Mesenchymal stem cell (in vitro differentiated cells and primary cell): ENCODE measurements at regions not wholly inside any gene's neighbourhood (a gene's known extent, or its start where the extent isn't known, plus 50 kb on each side); places are given as distances from the start of the nearest gene placed in this dataset.

ENCODE experiments used
- DNase-seq: peaks from one replicate; pipeline ENCODE4 v3.0.0-alpha.2; 2013
- H2AFZ ChIP-seq: one replicate; pipeline ENCODE4 v1.6.1; 2013; ENCODE audit warnings: low read depth, mild to moderate bottlenecking, control low read depth, inconsistent platforms, low read length, moderate library complexity
- H2AK5ac ChIP-seq: 2 replicates; pipeline ENCODE4 v1.6.1; 2013; ENCODE audit warnings: low read length, moderate library complexity, mild to moderate bottlenecking, inconsistent platforms; ENCODE audit not compliant: severe bottlenecking
- H2BK120ac ChIP-seq: one replicate; pipeline ENCODE4 v1.6.1; 2013; ENCODE audit warnings: low read depth, mild to moderate bottlenecking, inconsistent platforms, low read length, moderate library complexity
- H2BK12ac ChIP-seq, 2 experiments: one replicate each; pipeline ENCODE4 v1.6.1; 2013; ENCODE audit warnings: inconsistent platforms in 2 of 2, low read length in 2 of 2, mild to moderate bottlenecking in 2 of 2, moderate library complexity in 2 of 2, control low read depth in 1 of 2
- H2BK15ac ChIP-seq: one replicate; pipeline ENCODE4 v1.6.1; 2013; ENCODE audit warnings: mild to moderate bottlenecking, low read depth, inconsistent platforms; ENCODE audit not compliant: poor library complexity, severe bottlenecking
- H2BK5ac ChIP-seq: 2 replicates; pipeline ENCODE4 v1.6.1; 2013; ENCODE audit warnings: low read depth, mild to moderate bottlenecking, low read length, control low read depth, inconsistent platforms; ENCODE audit not compliant: poor library complexity, severe bottlenecking
- H3K14ac ChIP-seq, 2 experiments: one replicate each; pipeline ENCODE4 v1.6.1; 2013; ENCODE audit warnings: inconsistent platforms in 2 of 2, low read length in 2 of 2, control low read depth in 1 of 2, mild to moderate bottlenecking in 1 of 2, moderate library complexity in 1 of 2
- H3K18ac ChIP-seq, 2 experiments: one replicate each; pipeline ENCODE4 v1.6.1; 2013; ENCODE audit warnings: inconsistent platforms in 2 of 2, low read length in 2 of 2, control low read depth in 1 of 2, low read depth in 1 of 2, mild to moderate bottlenecking in 1 of 2
- H3K23ac ChIP-seq, 2 experiments: one replicate each; pipeline ENCODE4 v1.6.1; 2013; ENCODE audit warnings: inconsistent platforms in 2 of 2, low read length in 2 of 2, mild to moderate bottlenecking in 2 of 2, moderate library complexity in 2 of 2, control low read depth in 1 of 2
- H3K27ac ChIP-seq: 2 replicates; pipeline ENCODE4 v1.5.1; 2013; ENCODE audit warnings: mild to moderate bottlenecking, moderate library complexity, low read length, control low read depth, inconsistent platforms; ENCODE audit not compliant: poor library complexity, severe bottlenecking
- H3K27me3 ChIP-seq, 2 experiments: 2 replicates each; pipeline versions ENCODE4 v1.6.1 to v1.7.0; 2013; ENCODE audit warnings: low read length in 2 of 2, mild to moderate bottlenecking in 2 of 2, moderate library complexity in 2 of 2, control low read depth in 1 of 2, inconsistent platforms in 1 of 2; ENCODE audit not compliant: control insufficient read depth in 1 of 2, insufficient read depth in 1 of 2
- H3K36me3 ChIP-seq, 2 experiments: 2 replicates each; pipeline versions ENCODE4 v1.6.1 to v1.7.0; 2013; ENCODE audit warnings: low read length in 2 of 2, control low read depth in 1 of 2, inconsistent platforms in 1 of 2, low read depth in 1 of 2, mild to moderate bottlenecking in 1 of 2; ENCODE audit not compliant: insufficient read depth in 2 of 2, control insufficient read depth in 1 of 2
- H3K4ac ChIP-seq, 2 experiments: one replicate each; pipeline ENCODE4 v1.6.1; 2013; ENCODE audit warnings: inconsistent platforms in 2 of 2, low read length in 2 of 2, mild to moderate bottlenecking in 2 of 2, moderate library complexity in 2 of 2, control low read depth in 1 of 2, low read depth in 1 of 2
- H3K4me1 ChIP-seq: 2 replicates; pipeline ENCODE4 v1.6.1; 2013; ENCODE audit warnings: low read depth, low read length, control low read depth; ENCODE audit not compliant: control insufficient read depth, insufficient read depth
- H3K4me2 ChIP-seq: 2 replicates; pipeline ENCODE4 v1.6.1; 2013; ENCODE audit warnings: low read length, mild to moderate bottlenecking, inconsistent platforms; ENCODE audit not compliant: poor library complexity, severe bottlenecking
- H3K4me3 ChIP-seq, 2 experiments: 2 replicates each; pipeline versions ENCODE4 v1.5.1 to v1.7.0; 2013; ENCODE audit warnings: low read length in 2 of 2, mild to moderate bottlenecking in 2 of 2, control low read depth in 1 of 2, low read depth in 1 of 2; ENCODE audit not compliant: insufficient read depth in 1 of 2
- H3K79me1 ChIP-seq: replicated peaks from 2 replicates; pipeline ENCODE4 v1.6.1; 2013; ENCODE audit warnings: mild to moderate bottlenecking, control low read depth, low read length, inconsistent platforms; ENCODE audit not compliant: poor library complexity, severe bottlenecking
- H3K9ac ChIP-seq: 2 replicates; pipeline ENCODE4 v1.7.0; 2013; ENCODE audit warnings: mild to moderate bottlenecking, low read length, moderate library complexity
- H3K9me3 ChIP-seq: 2 replicates; pipeline ENCODE4 v1.7.0; 2013; ENCODE audit warnings: mild to moderate bottlenecking, low read length; ENCODE audit not compliant: control insufficient read depth
- H4K8ac ChIP-seq: one replicate; pipeline ENCODE4 v1.6.1; 2013; ENCODE audit warnings: inconsistent platforms, mild to moderate bottlenecking, low read length, moderate library complexity
- H4K91ac ChIP-seq: one replicate; pipeline ENCODE4 v1.6.1; 2013; ENCODE audit warnings: mild to moderate bottlenecking, low read length, inconsistent platforms
- WGBS: methylation state at CpG from one replicate; pipeline ENCODE4 v1.1.7; 2013; ENCODE audit warnings: mixed read lengths; 5-methylcytosine and 5-hydroxymethylcytosine counted together

GRCh38 chr5:56339732-56340131 is 106.6 kb upstream of the ANKRD55 start:
- Histone ChIP-seq H2AFZ (no peak overlapping the region), H3K27ac (no peak overlapping the region), H2AK5ac (peak overlapping the region; percentile 51), H2BK12ac (peak overlapping the region in 1 of 2 experiments; percentile 35), H3K27me3 (no peaks in the 10 kb centered on the region), H3K18ac (peak overlapping the region in 1 of 2 experiments; percentile 37), H2BK5ac (no peak overlapping the region), H3K4me3 (no peak overlapping the region), H3K4ac (no peak overlapping the region), H3K36me3 (no peaks in the 10 kb centered on the region), H3K4me1 (no peaks in the 10 kb centered on the region), H2BK15ac (peak overlapping the region; percentile 17), H3K23ac (no peak overlapping the region), H3K4me2 (no peak overlapping the region), H3K9me3 (peaks cover 9% of the 10 kb centered on the region), H3K9ac (no peak overlapping the region), H4K8ac (no peak overlapping the region), H4K91ac (no peak overlapping the region), H3K79me1 (no peaks in the 10 kb centered on the region), H3K14ac (no peak overlapping the region), H2BK120ac (no peak overlapping the region)
- DNase-seq, result peak; percentile 30
- 87% methylated on average over 4 of the region's 4 CpGs for WGBS

GRCh38 chr5:56337715-56338319 is 104.7 kb upstream of the ANKRD55 start:
- Histone ChIP-seq H3K18ac (peak overlapping the region; percentile 24 to 56), H3K4me1 (no peaks in the 10 kb centered on the region), H3K14ac (no peak overlapping the region), H2BK120ac (no peak overlapping the region), H3K4me2 (no peak overlapping the region), H3K23ac (no peak overlapping the region), H2AK5ac (no peak overlapping the region), H3K36me3 (no peaks in the 10 kb centered on the region), H2BK15ac (no peak overlapping the region), H4K8ac (no peak overlapping the region), H3K9ac (no peak overlapping the region), H3K79me1 (no peaks in the 10 kb centered on the region), H4K91ac (no peak overlapping the region), H3K27me3 (no peaks in the 10 kb centered on the region), H3K27ac (no peak overlapping the region), H2BK12ac (no peak overlapping the region), H3K4ac (peak overlapping the region in 1 of 2 experiments; percentile 41), H2BK5ac (no peak overlapping the region), H3K9me3 (peaks cover 9% of the 10 kb centered on the region), H3K4me3 (no peak overlapping the region), H2AFZ (no peak overlapping the region)
- 92% methylated on average over 4 of the region's 5 CpGs for WGBS
- DNase-seq, result peak; percentile 48

GRCh38 chr5:56335212-56335611 is 102.1 kb upstream of the ANKRD55 start:
- Histone ChIP-seq H2AFZ (no peak overlapping the region), H3K79me1 (no peaks in the 10 kb centered on the region)

GRCh38 chr5:56330806-56331205 is 97.7 kb upstream of the ANKRD55 start:
- peak overlapping the region; percentile 28 to 34 for H3K18ac ChIP-seq
- no peaks in the 10 kb centered on the region for H3K79me1 ChIP-seq
- no peaks in the 10 kb centered on the region for H3K36me3 ChIP-seq
- H3K4me3 ChIP-seq, result no peak overlapping the region
- H3K23ac ChIP-seq, result no peak overlapping the region
- H3K27ac ChIP-seq, result no peak overlapping the region
- H3K27me3 ChIP-seq, result no peaks in the 10 kb centered on the region
- no peak overlapping the region for H3K4me2 ChIP-seq
- H2BK120ac ChIP-seq, result no peak overlapping the region
- H2AK5ac ChIP-seq, result no peak overlapping the region
- H3K4me1 ChIP-seq, result peaks cover 4% of the 10 kb centered on the region
- H3K4ac ChIP-seq, result no peak overlapping the region
- H3K14ac ChIP-seq, result no peak overlapping the region
- WGBS, result 60% methylated on average over 1 of the region's 1 CpG
- H4K8ac ChIP-seq, result peak overlapping the region; percentile 8
- no peak for DNase-seq
- peak overlapping the region in 1 of 2 experiments; percentile 51 for H2BK12ac ChIP-seq
- H2AFZ ChIP-seq, result no peak overlapping the region
- H4K91ac ChIP-seq, result peak overlapping the region; percentile 19
- H3K9ac ChIP-seq, result no peak overlapping the region
- no peak overlapping the region for H2BK15ac ChIP-seq
- H2BK5ac ChIP-seq, result no peak overlapping the region
- peaks cover 9% of the 10 kb centered on the region for H3K9me3 ChIP-seq

More at GRCh38 chr5:56335212-56335611, 102.1 kb upstream of the ANKRD55 start:
- Histone ChIP-seq H4K91ac (no peak overlapping the region), H3K9ac (no peak overlapping the region), H4K8ac (no peak overlapping the region), H2BK5ac (no peak overlapping the region), H3K14ac (peak overlapping the region in 1 of 2 experiments; percentile 28), H3K4ac (no peak overlapping the region), H3K4me3 (no peak overlapping the region), H2BK12ac (peak overlapping the region in 1 of 2 experiments; percentile 86), H2AK5ac (peak overlapping the region; percentile 13), H3K4me1 (no peaks in the 10 kb centered on the region), H2BK15ac (peak overlapping the region; percentile 63), H3K9me3 (peaks cover 9% of the 10 kb centered on the region), H3K27me3 (no peaks in the 10 kb centered on the region), H3K4me2 (no peak overlapping the region), H3K36me3 (no peaks in the 10 kb centered on the region), H2BK120ac (no peak overlapping the region), H3K23ac (no peak overlapping the region), H3K18ac (no peak overlapping the region), H3K27ac (no peak overlapping the region)
- DNase-seq, result no peak
